Trophoblast cell (in vitro differentiated cells and primary cell): ENCODE measurements at regions not wholly inside any gene's neighbourhood (a gene's known extent, or its start where the extent isn't known, plus 50 kb on each side); places are given as distances from the start of the nearest gene placed in this dataset.

Experiments
- DNase-seq, 2 donors: peaks; one replicate each; pipeline ENCODE4 v3.0.0-alpha.2; 2016
- H2AFZ ChIP-seq: 2 replicates; pipeline ENCODE4 v1.6.1; 2013; ENCODE audit warnings: low read length, moderate library complexity, mild to moderate bottlenecking; ENCODE audit not compliant: insufficient read depth, poor library complexity
- H2AK5ac ChIP-seq: 2 replicates; pipeline ENCODE4 v1.6.1; 2013; ENCODE audit warnings: mild to moderate bottlenecking, low read length
- H2BK120ac ChIP-seq: 2 replicates; pipeline ENCODE4 v1.6.1; 2013; ENCODE audit warnings: low read length, mild to moderate bottlenecking, moderate library complexity; ENCODE audit not compliant: insufficient read depth, poor library complexity
- H2BK12ac ChIP-seq: 2 replicates; pipeline ENCODE4 v1.6.1; 2013; ENCODE audit warnings: mild to moderate bottlenecking, low read length, moderate library complexity
- H2BK5ac ChIP-seq: 2 replicates; pipeline ENCODE4 v1.6.1; 2013; ENCODE audit warnings: low read length, low read depth, moderate library complexity, mild to moderate bottlenecking; ENCODE audit not compliant: poor library complexity
- H3K14ac ChIP-seq: 2 replicates; pipeline ENCODE4 v1.6.1; 2013; ENCODE audit warnings: mild to moderate bottlenecking, low read length
- H3K18ac ChIP-seq: 2 replicates; pipeline ENCODE4 v1.6.1; 2013; ENCODE audit warnings: mild to moderate bottlenecking, low read length
- H3K23ac ChIP-seq: 2 replicates; pipeline ENCODE4 v1.6.1; 2013; ENCODE audit warnings: low read length
- H3K27ac ChIP-seq: 2 replicates; pipeline ENCODE4 v1.5.1; 2013; ENCODE audit warnings: low read depth, mild to moderate bottlenecking, inconsistent platforms, low read length, moderate library complexity
- H3K27me3 ChIP-seq: 2 replicates; pipeline ENCODE4 v1.6.1; 2013; ENCODE audit warnings: inconsistent platforms, mild to moderate bottlenecking, low read length, moderate library complexity; ENCODE audit not compliant: insufficient read depth
- H3K36me3 ChIP-seq, 2 experiments: 1 replicate in 1 of 2; 2 replicates in 1 of 2; pipeline ENCODE4 v1.6.1; 2013; ENCODE audit warnings: low read length in 2 of 2, mild to moderate bottlenecking in 2 of 2, moderate library complexity in 1 of 2; ENCODE audit not compliant: insufficient read depth in 2 of 2, control insufficient read depth in 1 of 2
- H3K4ac ChIP-seq: 2 replicates; pipeline ENCODE4 v1.6.1; 2013; ENCODE audit warnings: low read depth, mild to moderate bottlenecking, low read length, moderate library complexity
- H3K4me1 ChIP-seq, 2 experiments: 1 replicate in 1 of 2; 2 replicates in 1 of 2; pipeline ENCODE4 v1.6.1; 2013; ENCODE audit warnings: low read length in 2 of 2, mild to moderate bottlenecking in 2 of 2, moderate library complexity in 1 of 2; ENCODE audit not compliant: insufficient read depth in 2 of 2, control insufficient read depth in 1 of 2
- H3K4me2 ChIP-seq: 2 replicates; pipeline ENCODE4 v1.6.1; 2013; ENCODE audit warnings: inconsistent platforms, mild to moderate bottlenecking, low read length, moderate library complexity
- H3K4me3 ChIP-seq: 2 replicates; pipeline ENCODE4 v1.5.1; 2013; ENCODE audit warnings: mild to moderate bottlenecking, low read depth, low read length, inconsistent platforms
- H3K79me1 ChIP-seq: one replicate; pipeline ENCODE4 v1.6.1; 2013; ENCODE audit warnings: low read length
- H3K79me2 ChIP-seq: 2 replicates; pipeline ENCODE4 v1.6.1; 2013; ENCODE audit warnings: low read length, mild to moderate bottlenecking; ENCODE audit not compliant: control insufficient read depth, insufficient read depth, poor library complexity
- H3K9ac ChIP-seq: 2 replicates; pipeline ENCODE4 v1.6.1; 2013; ENCODE audit warnings: mild to moderate bottlenecking, low read length
- H3K9me3 ChIP-seq: 2 replicates; pipeline ENCODE4 v1.6.1; 2013; ENCODE audit warnings: low read depth, mild to moderate bottlenecking, control low read depth, inconsistent platforms, low read length; ENCODE audit not compliant: insufficient read depth
- H4K12ac ChIP-seq: 2 replicates; pipeline ENCODE4 v1.6.1; 2013; ENCODE audit warnings: low read depth, mild to moderate bottlenecking, low read length, moderate library complexity
- H4K8ac ChIP-seq: 2 replicates; pipeline ENCODE4 v1.6.1; 2013; ENCODE audit warnings: low read depth, mild to moderate bottlenecking, low read length, moderate library complexity
- H4K91ac ChIP-seq: one replicate; pipeline ENCODE4 v1.6.1; 2013; ENCODE audit warnings: low read depth, mild to moderate bottlenecking, low read length, moderate library complexity
- WGBS: extraction: QIAGEN DNeasy Blood & Tissue Kit; methylation state at CpG from one replicate; pipeline ENCODE4 v1.1.7; 2013; ENCODE audit warnings: missing lambda C conversion rate; ENCODE audit not compliant: insufficient read length, insufficient coverage; ENCODE audit errors: extremely low coverage; 5-methylcytosine and 5-hydroxymethylcytosine counted together

DNA sequence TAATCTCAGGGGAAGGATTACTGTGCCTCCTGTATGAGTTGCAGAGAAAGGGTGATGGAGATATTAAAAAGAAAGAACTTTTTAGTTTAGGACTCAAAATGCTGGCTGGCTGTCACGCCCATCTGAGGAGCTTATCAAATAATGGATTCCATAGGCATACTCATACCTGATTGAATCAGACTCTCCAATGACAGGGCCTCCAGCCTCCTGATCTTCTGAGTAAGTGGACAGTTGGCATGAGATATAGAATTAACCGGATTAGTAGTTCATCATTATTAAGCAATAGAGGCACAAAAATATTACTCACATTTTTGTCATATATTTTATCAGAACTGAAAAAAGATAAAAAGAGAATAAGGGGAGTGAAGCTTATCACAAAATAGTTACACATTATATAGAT lies 157.0 kb upstream of the RASA1 start:
- Histone ChIP-seq H2BK5ac (no peak overlapping the region), H3K18ac (no peak overlapping the region)
- no CpG with 5 or more reads among the region's 2 CpGs for WGBS

DNA sequence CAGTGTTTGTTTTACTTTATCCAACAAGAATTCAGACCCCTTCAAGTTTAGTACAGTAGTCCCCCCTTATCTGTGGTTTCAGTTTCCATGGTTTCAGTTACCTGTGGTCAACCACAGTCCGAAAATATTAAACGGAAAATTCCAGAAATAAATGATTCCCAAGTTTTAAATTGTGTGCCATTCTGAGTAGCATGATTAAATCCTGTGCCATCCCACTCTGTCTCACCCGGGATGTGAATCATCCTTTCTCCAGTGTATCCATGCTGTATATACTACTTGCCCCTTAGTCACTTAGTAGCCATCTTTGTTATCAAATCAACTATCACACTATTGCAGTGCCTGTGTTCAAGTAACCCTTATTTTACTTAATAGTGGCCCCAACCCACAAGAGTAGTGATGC lies 153.8 kb upstream of the RASA1 start:
- Histone ChIP-seq H2BK120ac (no peak overlapping the region), H3K4me2 (no peak overlapping the region), H3K4me1 (no peaks in the 10 kb centered on the region), H2BK12ac (no peak overlapping the region), H4K12ac (no peak overlapping the region), H3K79me2 (no peaks in the 10 kb centered on the region), H2BK5ac (no peak overlapping the region), H3K18ac (no peak overlapping the region), H4K8ac (no peak overlapping the region), H4K91ac (no peak overlapping the region), H2AK5ac (no peak overlapping the region), H3K27ac (no peak overlapping the region), H2AFZ (no peak overlapping the region), H3K23ac (no peak overlapping the region), H3K9me3 (no peaks in the 10 kb centered on the region), H3K4me3 (no peak overlapping the region), H3K36me3 (no peaks in the 10 kb centered on the region), H3K79me1 (no peaks in the 10 kb centered on the region), H3K14ac (no peak overlapping the region), H3K4ac (no peak overlapping the region), H3K27me3 (no peaks in the 10 kb centered on the region), H3K9ac (no peak overlapping the region)
- DNase-seq = no peak
- no CpG with 5 or more reads among the region's 3 CpGs for WGBS

More for the DNA sequence above, 157.0 kb upstream of the RASA1 start:
- H3K4ac ChIP-seq = no peak overlapping the region
- H3K23ac ChIP-seq = no peak overlapping the region
- H3K79me1 ChIP-seq = no peaks in the 10 kb centered on the region
- H3K27ac ChIP-seq = no peak overlapping the region
- H3K79me2 ChIP-seq = no peaks in the 10 kb centered on the region
- no peaks in the 10 kb centered on the region for H3K27me3 ChIP-seq
- H4K12ac ChIP-seq = no peak overlapping the region
- no peak overlapping the region for H2AK5ac ChIP-seq
- H3K4me1 ChIP-seq = no peaks in the 10 kb centered on the region
- H3K9me3 ChIP-seq = no peaks in the 10 kb centered on the region
- no peak overlapping the region for H2AFZ ChIP-seq
- H3K36me3 ChIP-seq = no peaks in the 10 kb centered on the region
- H4K8ac ChIP-seq = no peak overlapping the region
- H2BK12ac ChIP-seq = no peak overlapping the region
- no peak for DNase-seq
- H3K4me2 ChIP-seq = no peak overlapping the region
- H3K4me3 ChIP-seq = no peak overlapping the region
- no peak overlapping the region for H3K9ac ChIP-seq
- H2BK120ac ChIP-seq = no peak overlapping the region
- no peak overlapping the region for H4K91ac ChIP-seq
- H3K14ac ChIP-seq = no peak overlapping the region

DNA sequence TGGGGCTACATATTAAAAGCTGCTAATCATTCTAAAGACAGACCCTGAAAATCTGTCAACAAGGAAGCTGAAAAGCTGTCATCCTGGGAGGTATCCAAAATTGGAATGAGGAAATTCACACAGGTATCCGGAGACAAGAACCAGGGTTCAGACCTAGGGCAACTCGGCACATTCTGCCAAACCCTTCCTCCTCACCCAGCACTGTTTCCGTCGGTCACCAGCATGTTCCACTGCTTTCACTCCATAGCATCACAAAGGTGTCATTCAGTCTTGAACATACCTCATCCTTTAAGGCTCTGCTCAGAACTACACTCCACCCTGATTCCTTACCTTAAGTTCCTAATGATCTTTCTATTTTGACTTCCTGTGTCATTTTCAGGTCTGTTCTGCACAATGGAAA lies 153.1 kb upstream of the RASA1 start:
- Histone ChIP-seq H3K79me1 (peaks cover under 1% of the 10 kb centered on the region), H4K8ac (no peak overlapping the region), H3K18ac (no peak overlapping the region), H3K36me3 (no peaks in the 10 kb centered on the region), H2BK12ac (no peak overlapping the region), H2BK5ac (no peak overlapping the region), H3K4ac (no peak overlapping the region), H2BK120ac (no peak overlapping the region), H3K9me3 (no peaks in the 10 kb centered on the region), H3K4me2 (no peak overlapping the region), H3K4me3 (no peak overlapping the region), H4K12ac (no peak overlapping the region), H3K9ac (no peak overlapping the region), H2AFZ (no peak overlapping the region), H3K23ac (no peak overlapping the region), H3K14ac (no peak overlapping the region), H3K79me2 (no peaks in the 10 kb centered on the region), H4K91ac (no peak overlapping the region), H3K27ac (no peak overlapping the region), H3K4me1 (peaks cover 0 to under 1% of the 10 kb centered on the region in 2 experiments), H3K27me3 (no peaks in the 10 kb centered on the region), H2AK5ac (no peak overlapping the region)
- DNase-seq = no peak
- no CpG with 5 or more reads among the region's 4 CpGs for WGBS

DNA sequence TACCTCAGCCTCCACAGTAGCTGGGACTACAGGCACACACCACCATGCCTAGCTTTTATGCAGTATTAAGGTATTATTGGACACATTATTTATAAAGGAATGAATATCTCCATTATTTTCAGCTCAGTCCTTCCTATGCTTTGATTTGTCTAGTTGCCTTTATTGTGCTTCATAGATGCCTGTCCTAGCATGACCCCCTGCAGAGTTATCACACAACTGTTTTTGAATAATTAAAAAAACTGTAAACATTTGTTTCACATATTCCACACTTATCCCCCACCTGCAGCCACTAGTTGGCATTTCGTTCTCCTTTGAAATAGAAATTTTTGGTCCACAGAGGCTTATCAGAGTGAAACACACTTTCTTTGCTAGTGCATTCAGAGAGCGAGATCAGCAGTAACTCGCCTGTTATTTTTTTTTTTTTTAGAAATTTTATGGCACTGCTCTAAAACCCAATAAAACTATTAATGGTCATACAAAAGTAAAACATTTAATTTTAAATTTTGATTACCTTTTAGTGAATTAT lies 151.8 kb upstream of the RASA1 start:
- H4K91ac ChIP-seq = no peak overlapping the region
- no peaks in the 10 kb centered on the region for H3K9me3 ChIP-seq
- no peak overlapping the region for H3K4me2 ChIP-seq
- WGBS = no CpG with 5 or more reads among the region's 3 CpGs
- no peaks in the 10 kb centered on the region for H3K27me3 ChIP-seq
- H3K18ac ChIP-seq = no peak overlapping the region
- H3K23ac ChIP-seq = no peak overlapping the region
- no peak overlapping the region for H3K27ac ChIP-seq
- no peak overlapping the region for H2AK5ac ChIP-seq
- no peak overlapping the region for H3K9ac ChIP-seq
- no peak overlapping the region for H2BK12ac ChIP-seq
- no peak overlapping the region for H3K4me3 ChIP-seq
- no peaks in the 10 kb centered on the region for H3K36me3 ChIP-seq
- H2BK120ac ChIP-seq = no peak overlapping the region
- H3K4me1 ChIP-seq = peaks cover 2 to 6% of the 10 kb centered on the region in 2 experiments
- H2AFZ ChIP-seq = no peak overlapping the region
- peaks cover 8% of the 10 kb centered on the region for H3K79me1 ChIP-seq
- no peak overlapping the region for H4K8ac ChIP-seq
- H3K79me2 ChIP-seq = no peaks in the 10 kb centered on the region
- no peak for DNase-seq
- no peak overlapping the region for H3K4ac ChIP-seq
- H3K14ac ChIP-seq = no peak overlapping the region
- H2BK5ac ChIP-seq = no peak overlapping the region
- H4K12ac ChIP-seq = no peak overlapping the region
